Peyer's patch (tissue), 4 donors: ENCODE measurements at regions not wholly inside any gene's neighbourhood (a gene's known extent, or its start where the extent isn't known, plus 50 kb on each side); places are given as distances from the start of the nearest gene placed in this dataset.

Source experiments
- POLR2A ChIP-seq, 2 donors: fragments of 450-650 bp; IDR thresholded peaks; one replicate each; pipeline ENCODE4 v1.5.1; 2017; ENCODE audit warnings: antibody characterized with exemption in 2 of 2, mild to moderate bottlenecking in 2 of 2, moderate library complexity in 2 of 2
- TF ChIP-seq, protein P1 (sequence below), 6 experiments: fragments of 450-650 bp in 4 of 6; fragments of 200-600 bp in 2 of 6; sonication (generic) in 1 of 6; IDR thresholded peaks; one replicate each; pipeline ENCODE4 v1.5.1; 2017 to 2019; ENCODE audit warnings: antibody characterized with exemption in 6 of 6, mild to moderate bottlenecking in 3 of 6, moderate library complexity in 1 of 6

GRCh38 chr15:62426387-62426956 is 261.4 kb upstream of the C2CD4B start:
- TF ChIP-seq, protein P1, sequence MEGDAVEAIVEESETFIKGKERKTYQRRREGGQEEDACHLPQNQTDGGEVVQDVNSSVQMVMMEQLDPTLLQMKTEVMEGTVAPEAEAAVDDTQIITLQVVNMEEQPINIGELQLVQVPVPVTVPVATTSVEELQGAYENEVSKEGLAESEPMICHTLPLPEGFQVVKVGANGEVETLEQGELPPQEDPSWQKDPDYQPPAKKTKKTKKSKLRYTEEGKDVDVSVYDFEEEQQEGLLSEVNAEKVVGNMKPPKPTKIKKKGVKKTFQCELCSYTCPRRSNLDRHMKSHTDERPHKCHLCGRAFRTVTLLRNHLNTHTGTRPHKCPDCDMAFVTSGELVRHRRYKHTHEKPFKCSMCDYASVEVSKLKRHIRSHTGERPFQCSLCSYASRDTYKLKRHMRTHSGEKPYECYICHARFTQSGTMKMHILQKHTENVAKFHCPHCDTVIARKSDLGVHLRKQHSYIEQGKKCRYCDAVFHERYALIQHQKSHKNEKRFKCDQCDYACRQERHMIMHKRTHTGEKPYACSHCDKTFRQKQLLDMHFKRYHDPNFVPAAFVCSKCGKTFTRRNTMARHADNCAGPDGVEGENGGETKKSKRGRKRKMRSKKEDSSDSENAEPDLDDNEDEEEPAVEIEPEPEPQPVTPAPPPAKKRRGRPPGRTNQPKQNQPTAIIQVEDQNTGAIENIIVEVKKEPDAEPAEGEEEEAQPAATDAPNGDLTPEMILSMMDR (IDR thresholded peaks at IDR 0.05) = no peak
- no peak for TF ChIP-seq POLR2A (IDR thresholded peaks at IDR 0.05)
